ENCODE measurements at regions not wholly inside any gene's neighbourhood (a gene's known extent, or its start where the extent isn't known, plus 50 kb on each side); places are given as distances from the start of the nearest gene placed in this dataset.

DNA sequence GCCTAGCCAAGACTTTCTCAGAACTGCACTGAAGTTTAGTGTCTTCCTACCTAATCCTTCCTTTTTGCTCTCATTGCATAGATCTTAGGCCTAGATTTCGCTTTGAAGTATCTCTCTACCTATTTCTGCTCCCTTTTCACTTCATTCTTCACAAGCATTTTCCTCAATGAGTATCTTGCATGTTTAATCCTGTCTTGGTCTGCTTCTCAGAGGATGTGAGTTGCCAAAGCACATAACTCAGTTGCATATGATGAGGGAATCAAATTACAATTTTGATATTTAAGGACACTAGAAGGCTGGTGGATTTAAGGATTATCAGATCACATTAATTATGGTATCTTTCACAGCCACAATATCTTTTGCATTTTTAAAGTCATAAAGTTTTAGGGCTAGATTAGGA is 195.5 kb upstream of the DAAM1 start:
- no peak for TF ChIP-seq CTCF (IDR thresholded peaks at IDR 0.05)
- no peak for TF ChIP-seq EZH2 (IDR thresholded peaks at IDR 0.05)

Measured in neural progenitor cell (in vitro differentiated cells).